ENCODE measurements at regions not wholly inside any gene's neighbourhood (a gene's known extent, or its start where the extent isn't known, plus 50 kb on each side); places are given as distances from the start of the nearest gene placed in this dataset.
A peak's percentile ranks its signal among the peaks of the same experiment; 100 is the strongest.
"Not testable (repeated sequence)": the region's sequence is repeated elsewhere in the genome, so short reads cannot be mapped to it uniquely, and the experiment has no call there.

- DNase-seq: no peak
Observed at GRCh38 chrX:55813150-55813549, 95.6 kb downstream of the RRAGB start.

- DNase-seq: no peak
Observed at GRCh38 chrX:55815546-55815945, 98.0 kb downstream of the RRAGB start.

GRCh38 chrX:55816023-55816422 is 98.5 kb downstream of the RRAGB start:
- DNase-seq: no peak

DNA sequence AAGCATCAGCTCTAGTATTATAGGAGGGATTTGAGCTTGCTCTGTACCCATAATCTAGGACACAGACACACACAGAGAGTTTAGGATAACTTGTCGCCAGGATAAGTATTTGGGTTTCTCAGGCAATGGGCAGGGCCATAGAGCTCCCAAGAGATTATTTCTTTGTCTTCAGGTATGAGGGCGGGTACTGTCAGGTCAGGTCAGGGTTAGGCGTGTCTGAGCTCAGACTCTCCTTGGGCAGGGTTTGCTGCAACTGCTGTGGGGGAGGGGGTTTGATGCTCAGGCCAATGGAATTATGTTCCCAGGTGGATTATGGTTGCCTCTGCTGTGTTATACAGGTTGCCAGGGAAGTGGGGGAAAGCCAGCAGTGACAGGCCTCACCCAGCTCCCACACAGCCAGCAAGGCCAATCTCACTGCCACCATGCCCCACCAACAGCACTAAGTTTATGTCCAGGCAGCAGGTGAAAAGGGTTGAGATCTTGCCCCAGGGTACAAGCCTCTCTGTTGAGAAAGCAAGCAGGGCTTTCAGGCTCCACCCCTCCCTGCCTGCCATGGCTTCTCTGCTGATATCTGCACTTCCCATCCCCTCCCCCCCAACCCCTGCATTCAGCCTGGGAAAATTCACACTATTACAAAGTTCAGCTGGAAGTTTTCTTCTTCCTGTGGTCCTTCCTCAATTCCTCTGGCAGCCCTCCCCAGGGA is 101.3 kb downstream of the RRAGB start:
- no peak for DNase-seq

- peak; percentile 1 for DNase-seq
Observed at GRCh38 chrX:55839485-55839884, 121.9 kb downstream of the RRAGB start.

DNA sequence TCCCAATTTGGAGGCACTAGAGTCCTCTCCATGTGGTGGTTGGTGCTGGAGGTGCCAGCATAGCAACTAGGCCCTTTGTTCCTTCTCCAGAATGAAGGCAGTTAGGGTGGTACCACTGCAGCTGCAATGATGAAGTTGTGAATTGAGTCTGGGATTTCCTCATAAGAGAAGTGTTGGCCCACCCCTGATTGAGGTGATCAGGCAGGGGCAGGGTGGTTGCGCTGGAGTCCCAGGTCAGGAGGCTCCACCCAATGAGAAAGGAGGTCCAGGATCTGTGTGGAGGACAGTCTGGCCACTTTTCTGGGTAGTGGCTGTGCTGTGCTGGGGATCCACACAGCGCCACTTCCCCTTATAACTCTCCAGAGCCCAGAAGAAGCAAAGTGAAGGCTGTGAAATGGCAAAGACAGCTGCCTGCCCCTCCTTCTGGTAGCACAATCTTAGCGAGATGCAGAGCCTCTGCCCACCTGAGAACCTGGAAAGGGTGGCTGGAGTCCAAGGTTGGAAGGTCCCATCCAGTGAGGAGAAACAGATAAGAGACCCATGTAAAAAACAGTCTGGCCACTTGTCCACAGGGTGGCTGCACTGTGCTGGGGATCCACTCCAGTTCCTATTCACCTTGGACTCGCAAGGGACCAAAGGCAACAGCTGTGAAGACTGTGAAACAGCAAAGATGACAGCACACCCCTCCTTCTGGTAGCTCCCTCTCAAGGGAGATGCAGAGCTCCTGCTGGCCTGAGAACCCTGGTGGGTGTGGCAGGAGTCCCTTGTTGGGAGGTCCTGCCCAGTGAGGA is 124.6 kb downstream of the RRAGB start:
- DNase-seq: no peak

DNA sequence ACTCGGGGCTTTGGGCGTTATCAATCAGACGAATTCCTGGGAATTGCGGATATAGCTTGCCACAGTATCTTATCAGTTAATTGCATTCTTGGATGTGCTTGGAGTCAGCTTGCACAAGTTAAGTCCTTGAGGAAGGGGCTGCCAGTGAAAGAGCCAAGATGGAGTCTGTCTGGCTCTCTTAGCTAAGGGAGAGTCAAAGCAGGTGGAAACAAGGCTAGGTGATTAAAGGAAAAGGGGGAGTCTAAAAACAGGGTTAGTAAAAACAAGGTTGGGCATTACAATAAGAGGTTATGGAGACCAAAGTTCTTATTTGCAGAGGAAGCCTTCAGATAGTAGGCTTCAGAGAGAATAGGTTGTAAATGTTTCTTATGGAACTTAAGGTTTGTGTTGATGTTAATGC is 149.2 kb downstream of the RRAGB start:
- DNase-seq: not testable (repeated sequence)

GRCh38 chrX:55867181-55867651 is 149.7 kb downstream of the RRAGB start:
- peak; percentile 39 for DNase-seq

- no peak for DNase-seq
Observed at GRCh38 chrX:55867708-55868107, 150.2 kb downstream of the RRAGB start.

DNA sequence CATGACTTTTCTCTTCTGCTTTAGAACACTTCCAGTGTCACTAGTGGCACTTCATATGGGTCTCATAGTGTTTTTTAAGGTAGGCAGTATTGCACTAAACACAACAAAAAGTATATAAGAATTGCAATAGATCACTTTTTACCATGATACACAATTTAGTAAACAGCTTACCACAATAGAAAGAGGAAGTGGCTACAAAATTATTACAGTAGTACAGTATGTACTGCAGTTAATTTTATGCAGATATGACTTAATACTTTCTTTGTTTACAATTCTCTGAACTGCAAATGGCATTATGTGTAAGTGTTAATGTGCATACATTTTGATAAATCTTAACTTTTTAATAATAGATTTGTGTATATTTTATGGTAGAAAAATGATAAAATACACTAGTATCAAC is 157.3 kb downstream of the RRAGB start:
- no peak for DNase-seq

DNA sequence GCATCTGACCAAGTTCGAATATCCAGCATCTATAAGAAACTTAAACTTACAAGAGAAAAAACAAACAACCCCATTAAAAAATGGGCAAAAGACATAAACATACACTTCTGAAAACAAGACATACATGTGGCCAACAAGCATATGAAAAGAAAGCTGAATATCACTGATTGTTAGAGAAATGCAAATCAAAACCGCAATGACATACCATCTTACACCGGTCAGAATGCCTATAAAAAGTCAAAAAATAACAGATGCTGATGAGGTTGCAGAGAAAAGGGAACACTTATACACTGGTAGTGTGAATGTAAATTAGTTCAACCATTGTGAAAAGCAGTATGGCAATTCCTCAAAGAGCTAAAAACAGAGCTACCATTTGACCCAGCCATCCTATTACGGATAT is 166.0 kb downstream of the RRAGB start:
- not testable (repeated sequence) for DNase-seq

DNA sequence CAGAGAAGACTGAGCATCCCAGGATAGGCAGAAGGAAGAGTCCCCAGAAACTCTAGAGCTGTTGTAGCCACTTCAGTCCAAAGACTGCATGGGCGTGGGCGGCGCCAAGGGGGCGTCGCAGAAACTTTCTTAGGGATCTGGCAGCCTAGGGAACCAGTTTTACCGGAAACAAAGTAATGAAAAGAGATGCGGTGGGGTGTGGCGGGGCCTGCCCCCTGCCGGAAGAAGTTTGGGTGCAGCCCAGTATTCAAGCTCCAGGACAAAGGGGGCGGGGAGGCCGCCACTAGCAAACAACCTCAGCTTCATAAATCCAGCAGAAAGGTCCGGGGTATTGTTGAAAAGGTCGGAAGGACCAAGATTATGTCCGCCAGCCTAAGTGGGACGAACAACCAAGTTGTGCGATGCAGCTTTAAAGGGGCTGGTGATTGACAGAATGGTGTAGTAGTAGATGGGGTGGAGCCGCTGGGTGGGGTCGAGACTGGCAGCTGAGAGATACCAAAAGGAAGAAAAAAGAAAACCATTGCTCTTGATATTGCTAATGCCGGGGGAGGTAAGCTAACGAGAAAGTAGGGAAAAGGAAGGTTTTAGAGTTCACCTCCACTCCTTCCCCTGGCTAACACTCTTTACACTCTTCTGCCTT is 190.5 kb downstream of the RRAGB start:
- peak; percentile 65 for DNase-seq

DNA sequence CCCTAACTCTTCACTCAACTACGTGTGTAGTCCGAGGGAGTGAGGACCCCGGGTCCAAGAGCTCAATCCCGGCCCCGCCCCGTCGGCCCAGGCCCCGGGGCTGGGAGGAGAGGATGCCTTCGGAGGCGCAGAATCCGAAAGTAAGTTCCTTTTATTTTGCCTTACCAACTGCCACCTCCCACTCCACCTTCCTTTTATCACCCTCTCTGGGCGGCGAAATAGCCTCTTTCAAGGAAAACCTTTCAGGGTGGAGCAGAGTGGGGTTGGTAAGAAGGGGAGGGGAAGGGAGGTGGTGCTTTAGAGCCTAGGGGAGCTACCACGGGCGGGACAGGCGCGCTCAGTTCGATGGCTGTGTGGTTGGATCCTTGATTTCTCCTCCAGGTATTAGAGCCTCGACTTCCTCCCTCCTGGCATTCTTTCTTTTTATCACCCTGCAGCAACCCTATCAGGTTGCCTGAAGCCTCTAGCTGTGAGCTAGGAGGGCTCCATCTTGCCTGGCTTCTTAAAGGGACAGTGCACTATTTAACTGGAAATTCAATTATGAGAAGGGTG is 191.2 kb downstream of the RRAGB start:
- DNase-seq: peak; percentile 67

DNA sequence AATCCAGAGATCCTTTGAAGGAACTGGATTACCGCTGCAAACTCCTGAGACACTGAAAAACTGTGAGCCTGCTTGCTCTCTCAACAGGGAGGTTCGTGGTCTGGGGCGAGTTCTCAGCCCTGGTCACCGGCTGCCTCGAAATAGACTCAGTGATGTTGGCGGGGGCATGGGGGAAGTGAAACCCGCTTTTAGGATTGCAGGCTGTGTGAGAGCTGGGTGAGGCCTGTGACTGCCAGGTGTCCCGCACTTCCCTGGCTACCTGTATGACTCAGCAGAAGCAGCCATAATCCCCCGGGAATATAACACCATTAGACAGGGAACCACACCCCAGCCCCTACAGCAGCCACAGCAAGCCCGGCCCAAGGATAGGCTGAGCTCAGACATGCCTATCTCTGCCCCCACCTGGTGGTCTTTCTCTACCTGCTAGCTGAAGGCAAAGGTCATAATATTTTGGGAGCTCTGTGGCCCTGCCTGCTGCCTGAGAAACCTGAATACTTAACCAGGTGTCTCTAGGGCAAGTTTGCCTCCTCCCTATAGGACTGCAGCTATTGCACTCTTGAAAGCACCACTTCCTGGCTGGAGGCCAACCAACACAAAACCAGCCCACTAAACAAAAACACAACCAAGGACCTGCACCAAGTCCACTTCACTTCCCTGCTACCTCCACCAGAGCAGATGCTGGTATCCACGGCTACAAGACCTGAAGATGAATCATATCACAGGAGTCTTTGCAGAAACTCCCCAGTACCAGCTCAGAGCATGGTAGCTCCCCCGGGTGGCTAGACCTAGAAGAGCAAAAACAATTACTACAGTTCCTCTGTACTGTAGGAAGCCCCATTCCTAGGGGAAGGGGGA is 202.0 kb downstream of the RRAGB start:
- DNase-seq: no peak

DNA sequence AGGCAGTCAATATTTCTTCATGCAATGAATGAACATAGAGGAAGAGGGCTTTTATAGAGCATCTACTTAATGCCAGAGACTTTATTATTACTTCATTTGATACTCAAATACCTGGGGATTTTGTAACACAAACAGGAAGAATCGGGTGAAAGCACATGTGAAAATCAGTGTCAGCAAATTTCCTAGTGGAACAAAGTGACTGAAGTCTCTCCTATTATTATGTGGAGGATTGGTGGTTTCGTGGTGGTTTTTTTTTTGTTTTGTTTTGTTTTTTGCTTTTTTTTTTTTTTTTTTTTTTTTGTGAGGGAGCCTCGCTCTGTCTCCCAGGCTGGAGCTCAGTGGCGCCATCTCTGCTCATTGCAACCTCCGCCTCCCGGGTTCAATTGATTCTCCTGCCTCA is 207.0 kb downstream of the RRAGB start:
- no peak for DNase-seq

DNA sequence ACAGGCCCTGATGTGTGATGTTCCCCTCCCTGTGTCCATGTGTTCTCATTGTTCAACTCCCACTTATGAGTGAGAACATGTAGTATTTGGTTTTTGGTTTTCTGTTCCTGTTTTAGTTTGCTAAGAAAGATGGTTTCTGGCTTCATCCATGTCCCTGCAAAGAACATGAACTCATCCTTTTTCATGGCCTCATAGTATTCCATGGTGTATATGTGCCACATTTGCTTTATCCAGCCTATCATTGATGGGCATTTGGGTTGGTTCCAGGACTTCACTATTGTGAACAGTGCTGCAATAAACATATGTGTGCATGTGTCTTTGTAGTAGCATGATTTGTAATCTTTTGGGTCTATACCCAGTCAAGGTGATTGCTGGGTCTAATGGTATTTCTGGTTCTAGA is 211.0 kb downstream of the RRAGB start:
- DNase-seq: not testable (repeated sequence)
